CD14-positive monocyte (primary cell): ENCODE measurements at regions not wholly inside any gene's neighbourhood (a gene's known extent, or its start where the extent isn't known, plus 50 kb on each side); places are given as distances from the start of the nearest gene placed in this dataset.

ENCODE experiments used
- DNase-seq, 3 donors: peaks; one replicate each; pipeline ENCODE4 v3.0.0-alpha.2; 2011 to 2022
- H2AFZ ChIP-seq: 2 replicates; pipeline ENCODE4 v1.6.0; 2012; ENCODE audit warnings: mild to moderate bottlenecking, low read depth, low read length, inconsistent platforms; ENCODE audit not compliant: insufficient read depth, poor library complexity, severe bottlenecking
- H3K27ac ChIP-seq, 2 donors: 1 replicate in 1 of 2; 2 replicates in 1 of 2; pipeline ENCODE4 v1.5.1; 2012 to 2013; ENCODE audit warnings: low read length in 2 of 2, control low read depth in 1 of 2, inconsistent platforms in 1 of 2, low read depth in 1 of 2, mild to moderate bottlenecking in 1 of 2
- H3K27me3 ChIP-seq, 2 donors: one replicate each; pipeline versions ENCODE4 v1.6.0 to v1.6.1; 2011 to 2013; ENCODE audit warnings: low read length in 2 of 2; ENCODE audit not compliant: control insufficient read depth in 2 of 2, insufficient read depth in 2 of 2
- H3K36me3 ChIP-seq, 2 donors: replicated peaks in 1 of 2; 1 replicate in 1 of 2; 2 replicates in 1 of 2; pipeline versions ENCODE4 v1.5.1 to v1.6.1; 2012 to 2013; ENCODE audit warnings: low read length in 2 of 2, control low read depth in 1 of 2, inconsistent platforms in 1 of 2, mild to moderate bottlenecking in 1 of 2; ENCODE audit not compliant: insufficient read depth in 2 of 2, control insufficient read depth in 1 of 2
- H3K4me1 ChIP-seq, 2 donors: 1 replicate in 1 of 2; 2 replicates in 1 of 2; pipeline versions ENCODE4 v1.5.1 to v1.6.1; 2012 to 2013; ENCODE audit warnings: low read length in 2 of 2, control low read depth in 1 of 2, inconsistent platforms in 1 of 2, mild to moderate bottlenecking in 1 of 2, moderate library complexity in 1 of 2; ENCODE audit not compliant: insufficient read depth in 2 of 2, control insufficient read depth in 1 of 2
- H3K4me2 ChIP-seq: replicated peaks from 2 replicates; pipeline ENCODE3; 2012; ENCODE audit warnings: low read length, moderate library complexity, mild to moderate bottlenecking; ENCODE audit not compliant: poor library complexity, severe bottlenecking; ENCODE audit errors: extremely low read depth
- H3K4me3 ChIP-seq, 3 experiments: fragments of 200-600 bp in 1 of 3; sonication (generic) in 1 of 3; replicated peaks in 1 of 3; 1 replicate in 2 of 3; 2 replicates in 1 of 3; pipeline ENCODE4 v1.5.1; 2011 to 2013; ENCODE audit warnings: low read length in 3 of 3, mild to moderate bottlenecking in 3 of 3, control low read depth in 2 of 3, low read depth in 2 of 3, inconsistent platforms in 1 of 3, moderate library complexity in 1 of 3
- H3K79me2 ChIP-seq: 2 replicates; pipeline ENCODE4 v1.6.0; 2012; ENCODE audit warnings: mild to moderate bottlenecking, control low read depth, inconsistent platforms, low read length, moderate library complexity; ENCODE audit not compliant: insufficient read depth
- H3K9ac ChIP-seq: 2 replicates; pipeline ENCODE4 v1.6.0; 2017; ENCODE audit warnings: low read length, mild to moderate bottlenecking; ENCODE audit not compliant: insufficient read depth, poor library complexity, severe bottlenecking
- H3K9me3 ChIP-seq, 2 donors: replicated peaks in 1 of 2; 1 replicate in 1 of 2; 2 replicates in 1 of 2; pipeline versions ENCODE4 v1.5.1 to v1.6.1; 2012 to 2013; ENCODE audit warnings: low read length in 2 of 2, control low read depth in 1 of 2; ENCODE audit not compliant: control insufficient read depth in 1 of 2, insufficient read depth in 1 of 2
- H4K20me1 ChIP-seq: 2 replicates; pipeline ENCODE4 v1.6.0; 2012; ENCODE audit warnings: mild to moderate bottlenecking, low read length, control low read depth, moderate library complexity; ENCODE audit not compliant: insufficient read depth
- H3K27ac Mint-ChIP-seq, 7 donors: one replicate each; pipeline ENCODE4 v1.8.0; 2020; ENCODE audit warnings: mild to moderate bottlenecking in 7 of 7, mixed read lengths in 7 of 7, moderate library complexity in 6 of 7, inconsistent platforms in 2 of 7
- H3K27me3 Mint-ChIP-seq, 3 donors: one replicate each; pipeline ENCODE4 v1.8.0; 2021 to 2022; ENCODE audit warnings: low read depth in 3 of 3, mild to moderate bottlenecking in 3 of 3, mixed read lengths in 3 of 3, moderate library complexity in 3 of 3, inconsistent platforms in 1 of 3
- H3K36me3 Mint-ChIP-seq, 2 donors: one replicate each; pipeline ENCODE4 v1.8.0; 2020; ENCODE audit warnings: mixed read lengths in 2 of 2, inconsistent platforms in 1 of 2, mild to moderate bottlenecking in 1 of 2
- H3K4me1 Mint-ChIP-seq: one replicate; pipeline ENCODE4 v1.8.0; 2020; ENCODE audit warnings: mild to moderate bottlenecking, mixed read lengths
- H3K4me3 Mint-ChIP-seq, 2 donors: one replicate each; pipeline ENCODE4 v1.8.0; 2020; ENCODE audit warnings: mild to moderate bottlenecking in 2 of 2, mixed read lengths in 2 of 2, moderate library complexity in 1 of 2
- H3K9me3 Mint-ChIP-seq, 7 donors: one replicate each; pipeline ENCODE4 v1.8.0; 2020 to 2022; ENCODE audit warnings: mixed read lengths in 7 of 7, mild to moderate bottlenecking in 6 of 7, moderate library complexity in 6 of 7, inconsistent platforms in 2 of 7
- CTCF ChIP-seq: fragments of 200-600 bp; IDR thresholded peaks from one replicate; pipeline ENCODE4 v1.8.0; 2022; ENCODE audit warnings: antibody characterized with exemption, mild to moderate bottlenecking
- WGBS: methylation state at CpG from one replicate; pipeline ENCODE4 v1.1.5; 2013; ENCODE audit warnings: missing lambda C conversion rate; ENCODE audit not compliant: insufficient coverage; 5-methylcytosine and 5-hydroxymethylcytosine counted together
- intact Hi-C, 2 donors: fragments of 100-400 bp; cut with micrococcal nuclease; formaldehyde crosslinking; loops; one replicate each; pipeline versions ENCODE4 v1.15.0 to v1.15.1; 2023

- intact Hi-C loops = no loop called here
Measured at GRCh38 chr12:23303821-23304220, 645.6 kb downstream of the SOX5 start.

GRCh38 chr12:23333938-23334337, 615.5 kb downstream of the SOX5 start:
- DNase-seq = no peak
- Histone ChIP-seq H3K4me1 (no peaks in the 10 kb centered on the region), H3K27me3 (no peaks in the 10 kb centered on the region), H3K4me3 (no peak overlapping the region), H3K9ac (no peak overlapping the region), H3K9me3 (peaks cover 0 to 6% of the 10 kb centered on the region in 2 donors), H2AFZ (no peak overlapping the region), H3K27ac (no peak overlapping the region), H3K4me2 (no peak overlapping the region), H4K20me1 (no peaks in the 10 kb centered on the region), H3K79me2 (no peaks in the 10 kb centered on the region), H3K36me3 (no peaks in the 10 kb centered on the region)
- no CpG with 5 or more reads among the region's 2 CpGs for WGBS
- no peak for TF ChIP-seq CTCF
- H3K4me1 Mint-ChIP-seq = no peaks in the 10 kb centered on the region
- H3K9me3 Mint-ChIP-seq = peaks cover 0 to 13% (median 0%) of the 10 kb centered on the region in 7 donors
- intact Hi-C loops = no loop called here
- no peak overlapping the region for H3K4me3 Mint-ChIP-seq
- no peak overlapping the region for H3K27ac Mint-ChIP-seq
- H3K36me3 Mint-ChIP-seq = no peaks in the 10 kb centered on the region
- no peaks in the 10 kb centered on the region for H3K27me3 Mint-ChIP-seq

More at GRCh38 chr12:23303821-23304220, 645.6 kb downstream of the SOX5 start:
- Mint-ChIP-seq H3K4me1 (no peaks in the 10 kb centered on the region), H3K27me3 (peaks cover 0 to 3% (median 0%) of the 10 kb centered on the region in 3 donors), H3K27ac (no peak overlapping the region), H3K4me3 (no peak overlapping the region), H3K9me3 (peaks cover 12 to 20% (median 14%) of the 10 kb centered on the region in 7 donors), H3K36me3 (no peaks in the 10 kb centered on the region)
- no peak overlapping the region for H3K4me2 ChIP-seq
- H3K9ac ChIP-seq = no peak overlapping the region
- no peaks in the 10 kb centered on the region for H3K79me2 ChIP-seq
- WGBS = no CpG with 5 or more reads among the region's 1 CpG
- no peak overlapping the region for H3K27ac ChIP-seq
- peaks cover 13 to 23% of the 10 kb centered on the region in 2 donors for H3K9me3 ChIP-seq
- H3K36me3 ChIP-seq = no peaks in the 10 kb centered on the region
- H4K20me1 ChIP-seq = no peaks in the 10 kb centered on the region
- no peaks in the 10 kb centered on the region for H3K4me1 ChIP-seq
- no peak overlapping the region for H2AFZ ChIP-seq
- no peaks in the 10 kb centered on the region for H3K27me3 ChIP-seq
- no peak for DNase-seq
- no peak for TF ChIP-seq CTCF
- H3K4me3 ChIP-seq = no peak overlapping the region
